GM23248 (cell line): ENCODE measurements at regions not wholly inside any gene's neighbourhood (a gene's known extent, or its start where the extent isn't known, plus 50 kb on each side); places are given as distances from the start of the nearest gene placed in this dataset.
"Not testable (repeated sequence)": the region's sequence is repeated elsewhere in the genome, so short reads cannot be mapped to it uniquely, and the experiment has no call there.

Experiments
- DNase-seq: peaks from one replicate; pipeline ENCODE4 v3.0.0-alpha.2; 2015
- H2AFZ ChIP-seq: fragments of 200-600 bp; sonication (generic); 2 replicates; pipeline ENCODE4 v1.6.1; 2016; ENCODE audit warnings: antibody characterized with exemption
- H3F3A ChIP-seq: fragments of 200-600 bp; sonication (generic); 2 replicates; pipeline ENCODE4 v1.6.1; 2016; ENCODE audit warnings: mild to moderate bottlenecking, antibody characterized with exemption, mixed run types; ENCODE audit not compliant: insufficient read depth
- H3K27ac ChIP-seq: fragments of 200-600 bp; sonication (generic); 2 replicates; pipeline ENCODE4 v1.5.1; 2016; ENCODE audit warnings: mild to moderate bottlenecking
- H3K27me3 ChIP-seq: fragments of 200-600 bp; sonication (generic); replicated peaks from 2 replicates; pipeline ENCODE4 v1.6.1; 2016; ENCODE audit warnings: mild to moderate bottlenecking; ENCODE audit not compliant: insufficient read depth
- H3K36me3 ChIP-seq: fragments of 200-600 bp; sonication (generic); 2 replicates; pipeline ENCODE4 v1.6.1; 2016; ENCODE audit warnings: low read depth, mild to moderate bottlenecking
- H3K4me1 ChIP-seq: fragments of 200-600 bp; sonication (generic); 2 replicates; pipeline ENCODE4 v1.6.1; 2016; ENCODE audit warnings: mild to moderate bottlenecking; ENCODE audit not compliant: insufficient read depth
- H3K4me2 ChIP-seq: fragments of 200-600 bp; sonication (generic); one replicate; pipeline ENCODE4 v1.6.1; 2016; ENCODE audit warnings: mild to moderate bottlenecking; ENCODE audit not compliant: unreplicated experiment
- H3K4me3 ChIP-seq: fragments of 200-600 bp; sonication (generic); 2 replicates; pipeline ENCODE4 v1.5.1; 2016; ENCODE audit warnings: mild to moderate bottlenecking
- H3K79me2 ChIP-seq: fragments of 200-600 bp; sonication (generic); 2 replicates; pipeline ENCODE4 v1.6.1; 2016; ENCODE audit warnings: mild to moderate bottlenecking; ENCODE audit not compliant: insufficient read depth
- H3K9ac ChIP-seq: fragments of 200-600 bp; sonication (generic); 2 replicates; pipeline ENCODE4 v1.6.1; 2016; ENCODE audit warnings: mild to moderate bottlenecking
- H3K9me2 ChIP-seq: fragments of 200-600 bp; sonication (generic); 2 replicates; pipeline ENCODE4 v1.6.1; 2016; ENCODE audit warnings: mixed run types, mild to moderate bottlenecking, moderate library complexity; ENCODE audit not compliant: insufficient read depth
- H3K9me3 ChIP-seq: fragments of 200-600 bp; sonication (generic); one replicate; pipeline ENCODE4 v1.6.1; 2017; ENCODE audit warnings: low read depth
- H4K20me1 ChIP-seq: fragments of 200-600 bp; sonication (generic); 2 replicates; pipeline ENCODE4 v1.6.0; 2016; ENCODE audit not compliant: insufficient read depth
- EZH2 ChIP-seq: fragments of 200-600 bp; sonication (generic); IDR thresholded peaks from 2 replicates; pipeline ENCODE4 v1.6.1; 2018; ENCODE audit warnings: antibody characterized with exemption, mild to moderate bottlenecking; ENCODE audit not compliant: insufficient read depth, poor library complexity, severe bottlenecking
- EZH2phosphoT487 ChIP-seq: fragments of 200-600 bp; sonication (generic); IDR thresholded peaks from 2 replicates; pipeline ENCODE4 v1.6.1; 2018; ENCODE audit warnings: antibody characterized with exemption, moderate library complexity, mild to moderate bottlenecking, low read depth; ENCODE audit not compliant: insufficient read depth
- WGBS, 2 experiments: methylation state at CpG; one replicate each; pipeline ENCODE4 v1.1.6; 2015 to 2017; ENCODE audit warnings: low lambda C conversion rate in 2 of 2, low coverage in 1 of 2; ENCODE audit errors: missing lambda C conversion rate in 2 of 2; 5-methylcytosine and 5-hydroxymethylcytosine counted together
- in situ Hi-C: fragments of 300-500 bp; cut with MboI; formaldehyde crosslinking; loops from 2 replicates; pipeline ENCODE4 v1.15.0; 2020

DNA sequence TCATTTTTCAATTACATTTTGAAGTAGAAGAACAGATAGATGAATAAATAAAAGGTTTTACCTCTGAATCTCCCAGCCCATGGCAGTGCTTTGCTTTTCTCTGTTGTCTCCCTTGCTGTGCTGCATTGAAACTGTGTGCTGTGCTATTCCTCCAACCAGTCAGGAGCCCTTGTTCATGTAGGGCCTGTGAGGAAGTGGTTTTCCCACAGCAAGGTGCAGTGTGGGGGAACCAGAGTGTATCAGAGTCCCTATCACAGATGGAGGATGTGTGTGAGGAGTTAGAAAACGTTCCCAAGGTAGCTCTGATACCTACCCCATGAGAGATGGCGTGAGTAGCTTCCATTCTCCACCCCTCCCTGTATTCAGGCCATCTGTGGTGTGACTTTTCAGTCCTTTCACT, 72.8 kb upstream of the RALGAPA2 start:
- Histone ChIP-seq H4K20me1 (no peaks in the 10 kb centered on the region), H3K4me3 (no peak overlapping the region), H3K79me2 (no peaks in the 10 kb centered on the region), H3K9me2 (no peaks in the 10 kb centered on the region), H3F3A (no peaks in the 10 kb centered on the region), H3K4me2 (no peak overlapping the region), H3K4me1 (no peaks in the 10 kb centered on the region), H3K27me3 (no peaks in the 10 kb centered on the region), H2AFZ (no peak overlapping the region), H3K9me3 (no peaks in the 10 kb centered on the region), H3K36me3 (no peaks in the 10 kb centered on the region), H3K9ac (no peak overlapping the region), H3K27ac (no peak overlapping the region)
- TF ChIP-seq EZH2: no peak
- no peak for TF ChIP-seq EZH2phosphoT487
- in situ Hi-C loops: no loop called here
- 3% methylated on average over 2 of the region's 2 CpGs for WGBS, 2 experiments
- DNase-seq: no peak

DNA sequence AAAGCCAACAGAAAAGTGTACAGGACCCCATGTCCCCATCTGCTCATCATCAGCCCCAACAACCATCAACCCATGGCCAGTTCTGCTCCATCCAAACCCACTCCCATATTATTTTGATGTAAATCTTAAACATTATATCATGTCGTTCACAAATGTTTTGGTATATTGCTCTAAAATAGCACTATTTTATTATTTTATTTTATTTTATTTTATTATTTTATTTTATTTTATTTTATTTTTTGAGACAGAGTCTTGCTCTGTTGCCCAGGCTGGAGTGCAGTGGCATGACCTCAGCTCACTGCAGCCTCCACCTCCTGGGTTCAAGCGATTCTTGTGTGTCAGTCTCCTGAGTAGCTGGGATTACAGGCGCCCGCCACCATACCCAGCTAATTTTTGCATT, 72.0 kb upstream of the RALGAPA2 start:
- H3F3A ChIP-seq, H3K36me3 ChIP-seq, H3K4me3 ChIP-seq, H3K9ac ChIP-seq, H3K9me2 ChIP-seq, DNase-seq, in situ Hi-C loops, H3K27ac ChIP-seq, H4K20me1 ChIP-seq, H3K27me3 ChIP-seq, H3K4me2 ChIP-seq, H2AFZ ChIP-seq, H3K79me2 ChIP-seq, H3K4me1 ChIP-seq, H3K9me3 ChIP-seq: not testable (repeated sequence)
- 63 to 72% methylated on average over 4 of the region's 4 CpGs for WGBS, 2 experiments

DNA sequence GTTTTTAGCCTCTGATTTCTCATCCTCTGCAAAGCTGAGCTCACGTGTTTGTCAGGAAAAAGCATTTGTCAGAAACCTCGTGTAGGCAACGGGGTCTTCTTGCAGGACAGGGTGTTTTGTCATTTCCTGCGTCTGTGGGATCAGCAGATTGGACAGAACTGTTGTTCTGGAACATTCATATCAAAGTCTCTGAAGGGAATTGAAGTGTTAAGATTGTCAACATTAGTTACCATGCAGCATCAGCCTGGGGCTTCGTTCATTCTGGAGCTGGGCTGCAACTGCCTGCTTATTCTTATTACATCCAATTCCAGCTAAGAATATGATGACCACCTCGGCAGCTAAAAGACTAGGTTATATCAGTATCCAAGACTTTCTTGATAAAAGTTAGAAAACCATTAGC, 71.0 kb upstream of the RALGAPA2 start:
- DNase-seq: no peak
- Histone ChIP-seq H3K27ac (no peak overlapping the region), H3K27me3 (no peaks in the 10 kb centered on the region), H3K4me3 (no peak overlapping the region), H3K4me2 (no peak overlapping the region), H3K4me1 (no peaks in the 10 kb centered on the region), H3K9ac (no peak overlapping the region), H3K9me3 (no peaks in the 10 kb centered on the region), H3K79me2 (no peaks in the 10 kb centered on the region), H3K9me2 (no peaks in the 10 kb centered on the region), H3K36me3 (no peaks in the 10 kb centered on the region), H3F3A (no peaks in the 10 kb centered on the region), H2AFZ (no peak overlapping the region), H4K20me1 (no peaks in the 10 kb centered on the region)
- in situ Hi-C loops: no loop called here
- no peak for TF ChIP-seq EZH2
- TF ChIP-seq EZH2phosphoT487: no peak
- 19 to 22% methylated on average over 6 of the region's 6 CpGs for WGBS, 2 experiments

DNA sequence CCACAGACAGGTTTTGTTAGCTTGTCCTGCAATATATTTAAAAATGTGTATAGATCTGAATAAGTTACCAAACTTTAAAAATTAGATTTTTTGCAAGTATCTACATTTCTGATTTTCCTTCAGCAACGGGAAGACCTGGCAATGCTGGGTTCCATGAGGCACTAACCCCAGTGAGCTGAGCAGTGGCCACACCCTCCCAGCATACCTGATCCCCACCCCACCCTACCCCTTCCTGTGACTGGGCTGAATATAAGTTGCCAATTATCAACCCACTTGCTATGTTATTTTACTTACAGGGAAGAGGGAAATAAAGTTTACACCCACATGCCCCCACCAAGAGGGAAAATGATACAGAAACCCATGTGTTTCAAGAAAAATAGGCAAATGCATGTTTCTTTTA, 70.3 kb upstream of the RALGAPA2 start:
- H3F3A ChIP-seq: no peaks in the 10 kb centered on the region
- no peaks in the 10 kb centered on the region for H3K79me2 ChIP-seq
- in situ Hi-C loops: no loop called here
- TF ChIP-seq EZH2: no peak
- no peak for TF ChIP-seq EZH2phosphoT487
- DNase-seq: no peak
- WGBS, 2 experiments: 0 to 5% methylated on average over 1 of the region's 1 CpG
- H3K4me3 ChIP-seq: no peak overlapping the region
- no peaks in the 10 kb centered on the region for H4K20me1 ChIP-seq
- H3K27me3 ChIP-seq: no peaks in the 10 kb centered on the region
- no peak overlapping the region for H3K4me2 ChIP-seq
- H3K9me3 ChIP-seq: no peaks in the 10 kb centered on the region
- H3K4me1 ChIP-seq: no peaks in the 10 kb centered on the region
- H3K27ac ChIP-seq: no peak overlapping the region
- no peaks in the 10 kb centered on the region for H3K9me2 ChIP-seq
- H2AFZ ChIP-seq: no peak overlapping the region
- H3K9ac ChIP-seq: no peak overlapping the region
- no peaks in the 10 kb centered on the region for H3K36me3 ChIP-seq

DNA sequence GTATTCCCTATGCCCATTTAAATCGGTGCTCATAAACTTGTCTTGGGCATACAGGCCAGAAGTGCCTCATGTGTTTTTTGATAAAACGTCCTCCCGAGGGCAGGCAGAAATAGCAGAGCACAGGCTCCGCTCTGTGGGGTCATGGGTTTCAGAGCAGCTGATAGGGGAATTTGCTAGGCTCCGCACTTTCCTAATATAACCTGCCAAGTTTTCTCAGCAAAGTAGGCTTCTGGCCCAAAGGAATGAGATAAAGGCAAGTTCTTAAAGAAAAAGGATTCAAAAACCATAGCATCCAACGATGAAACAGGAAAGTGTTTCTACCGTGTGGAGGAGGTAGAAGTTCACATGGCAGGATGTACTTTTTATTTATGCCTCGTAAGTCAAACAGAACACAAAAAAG, 69.8 kb upstream of the RALGAPA2 start:
- Histone ChIP-seq H3K9ac (no peak overlapping the region), H2AFZ (no peak overlapping the region), H3K4me3 (no peak overlapping the region), H3K9me2 (no peaks in the 10 kb centered on the region), H3K36me3 (no peaks in the 10 kb centered on the region), H3K27ac (no peak overlapping the region), H3K79me2 (no peaks in the 10 kb centered on the region), H4K20me1 (no peaks in the 10 kb centered on the region), H3K4me1 (no peaks in the 10 kb centered on the region), H3K27me3 (no peaks in the 10 kb centered on the region), H3F3A (no peaks in the 10 kb centered on the region), H3K4me2 (no peak overlapping the region), H3K9me3 (no peaks in the 10 kb centered on the region)
- TF ChIP-seq EZH2phosphoT487 (no peak), EZH2 (no peak)
- DNase-seq: no peak
- in situ Hi-C loops: no loop called here
- 20 to 22% methylated on average over 8 of the region's 8 CpGs for WGBS, 2 experiments
